Endometrium (tissue), 2 donors: ENCODE measurements at regions not wholly inside any gene's neighbourhood (a gene's known extent, or its start where the extent isn't known, plus 50 kb on each side); places are given as distances from the start of the nearest gene placed in this dataset.
"Not testable (repeated sequence)": the region's sequence is repeated elsewhere in the genome, so short reads cannot be mapped to it uniquely, and the experiment has no call there.

Experiments used
- FAIRE-seq: peaks from 2 replicates; lab custom pipeline; 2012; peaks lifted over from hg19 to GRCh38; lab: Jason Lieb, UNC
- donor health status: control.
- donor health status: control.

DNA sequence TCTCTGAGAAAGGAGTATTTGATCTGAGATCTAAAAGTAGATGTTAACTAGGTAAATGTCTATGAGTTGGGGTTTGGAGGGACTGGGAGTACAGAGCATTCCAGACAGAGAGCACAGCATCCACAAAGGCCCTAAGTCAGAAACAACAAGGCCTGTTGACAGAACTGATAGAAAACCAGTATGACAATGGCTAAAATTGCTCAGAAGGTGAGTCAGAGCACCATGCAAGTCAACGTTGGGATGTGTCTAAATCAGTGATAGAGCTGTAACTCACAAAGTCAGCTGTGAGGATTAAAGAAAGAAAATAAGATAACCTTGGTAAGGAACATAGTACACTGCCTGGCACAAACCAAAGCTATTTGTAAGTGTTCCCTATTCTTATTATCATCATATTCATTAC is 124.0 kb downstream of the CETN3 start:
- FAIRE-seq: no peak

DNA sequence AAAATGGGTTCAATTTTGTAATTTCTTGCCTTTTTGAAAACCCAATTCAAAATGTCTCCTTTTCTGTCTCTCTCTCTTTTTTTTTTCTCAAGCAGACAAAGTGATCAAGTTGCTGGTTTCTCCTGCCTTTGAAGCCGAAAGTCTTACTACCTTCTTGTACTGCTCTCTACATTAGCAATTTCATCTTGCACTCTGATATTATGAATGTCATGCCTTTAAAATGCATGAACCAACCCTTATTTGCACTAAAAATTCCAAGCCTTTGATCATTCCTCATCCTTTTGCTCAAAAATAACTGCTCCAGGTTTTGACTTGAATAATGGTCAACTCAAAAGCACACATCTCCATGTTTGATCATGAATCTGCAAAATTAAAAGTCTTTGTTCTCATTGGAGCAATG is 125.2 kb downstream of the CETN3 start:
- no peak for FAIRE-seq

DNA sequence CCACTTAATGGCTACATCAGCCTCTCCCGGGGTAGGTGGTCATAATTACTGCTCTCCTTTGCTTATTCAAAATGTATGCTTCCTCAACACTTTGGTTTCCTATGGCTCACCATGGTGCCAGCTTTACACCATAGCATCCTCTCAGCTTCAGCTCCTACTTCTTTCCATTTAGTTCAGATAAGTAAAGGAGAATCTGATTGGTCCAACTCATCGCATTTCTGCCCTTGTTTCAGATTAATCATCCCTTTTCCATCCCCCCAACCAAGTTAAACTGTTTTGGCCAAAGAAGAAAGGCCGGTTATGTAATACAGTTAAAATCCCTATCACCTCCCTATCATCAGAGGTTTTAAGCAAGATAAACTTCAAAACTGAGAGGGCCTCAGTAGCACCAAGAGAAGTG is 130.5 kb downstream of the CETN3 start:
- FAIRE-seq: no peak

- no peak for FAIRE-seq
These were observed 135.3 kb downstream of the CETN3 start for GRCh38 chr5:90274216-90274615.

GRCh38 chr5:90267646-90268045 is 141.9 kb downstream of the CETN3 start:
- no peak for FAIRE-seq

DNA sequence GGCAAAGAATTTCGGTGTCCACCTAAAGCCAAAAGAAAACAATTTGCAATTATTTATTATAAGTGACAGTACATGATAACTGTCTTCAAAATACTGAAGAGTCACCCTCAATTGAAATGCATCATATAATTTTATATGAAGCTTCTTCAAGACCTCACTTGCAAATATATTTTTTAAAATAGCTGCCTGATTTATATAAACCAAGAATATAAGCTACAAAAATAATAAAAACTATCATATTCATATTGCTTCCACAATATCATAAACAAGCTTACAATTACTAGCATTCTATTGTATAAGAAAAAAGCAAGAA is 144.1 kb downstream of the CETN3 start:
- no peak for FAIRE-seq

GRCh38 chr5:90264689-90265544 is 144.6 kb downstream of the CETN3 start:
- peak; percentile 90 for FAIRE-seq

DNA sequence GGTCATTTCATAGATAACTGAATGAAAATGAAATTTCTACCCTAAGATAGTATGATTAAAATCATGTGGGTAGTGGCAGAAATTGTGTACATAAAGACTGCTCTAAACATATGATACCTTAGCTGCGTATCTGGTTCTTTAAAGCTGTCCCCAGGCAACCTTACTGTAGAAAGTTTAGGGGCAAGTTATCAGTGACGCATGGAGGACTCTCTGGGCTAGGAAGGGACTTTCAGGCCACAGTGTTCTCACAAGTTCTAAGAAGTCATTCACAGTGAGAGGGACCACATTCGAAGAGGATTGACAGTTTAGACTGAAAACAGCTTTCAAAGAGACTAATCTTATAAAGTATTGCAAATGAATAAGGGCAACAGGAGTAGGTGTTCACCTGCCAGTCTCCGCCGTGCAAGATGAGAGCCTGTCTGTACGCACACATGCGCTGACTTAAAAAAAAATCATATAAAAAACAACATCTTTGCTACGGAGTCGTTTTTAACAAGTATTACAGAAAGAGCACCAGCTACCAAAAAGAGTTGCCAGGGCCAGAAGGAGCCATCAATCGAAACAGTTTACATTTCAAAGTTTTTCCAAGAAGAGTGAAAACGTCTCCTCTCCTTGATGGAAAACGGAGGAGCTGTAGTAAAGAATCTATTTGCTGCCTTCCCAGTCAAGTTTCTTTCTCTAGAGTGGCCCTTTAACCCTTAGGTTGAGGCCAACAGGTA is 146.3 kb downstream of the CETN3 start:
- no peak for FAIRE-seq

GRCh38 chr5:90251447-90251846 is 158.1 kb downstream of the CETN3 start:
- FAIRE-seq: no peak

DNA sequence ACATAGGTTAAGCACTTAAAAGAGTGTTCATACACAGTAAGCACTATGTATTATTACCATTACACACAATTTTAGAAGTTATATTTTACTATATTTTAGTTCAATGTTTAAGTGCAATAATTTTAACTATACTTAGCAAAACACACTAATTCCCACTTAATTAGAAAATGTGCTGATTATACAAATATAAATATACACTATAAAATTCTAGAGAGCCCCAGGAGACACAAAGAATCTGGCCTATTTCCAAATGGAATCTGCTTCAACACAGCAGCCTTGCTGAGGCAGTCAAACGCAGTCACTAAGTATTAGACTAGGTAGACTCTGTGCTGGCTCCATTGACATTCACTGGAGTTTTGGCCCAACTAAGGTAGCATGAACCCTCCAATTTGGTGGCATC is 160.9 kb downstream of the CETN3 start:
- no peak for FAIRE-seq

GRCh38 chr5:90243848-90244247 is 165.7 kb downstream of the CETN3 start:
- not testable (repeated sequence) for FAIRE-seq

GRCh38 chr5:90233476-90233875 is 176.1 kb downstream of the CETN3 start:
- no peak for FAIRE-seq

DNA sequence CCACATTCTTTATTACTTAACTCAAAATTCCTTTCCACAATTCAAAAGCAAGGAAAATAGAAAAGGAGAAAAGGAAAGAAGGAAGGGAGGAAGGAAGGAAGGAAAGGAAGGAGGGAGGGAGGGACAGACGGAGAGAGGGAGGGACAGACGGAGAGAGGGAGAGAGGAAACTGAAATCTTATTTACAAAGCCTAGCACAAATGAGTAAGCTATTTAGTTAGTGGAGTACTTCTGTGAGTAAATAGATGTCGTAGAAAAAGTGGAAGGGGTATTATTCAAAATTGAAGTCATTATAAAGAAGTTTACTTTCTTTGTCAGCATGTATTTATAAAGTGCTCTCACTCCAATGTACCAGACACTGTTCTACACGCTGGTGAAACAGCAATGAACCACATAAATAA is 177.9 kb downstream of the CETN3 start:
- no peak for FAIRE-seq

GRCh38 chr5:90227683-90228082 is 181.9 kb downstream of the CETN3 start:
- no peak for FAIRE-seq

DNA sequence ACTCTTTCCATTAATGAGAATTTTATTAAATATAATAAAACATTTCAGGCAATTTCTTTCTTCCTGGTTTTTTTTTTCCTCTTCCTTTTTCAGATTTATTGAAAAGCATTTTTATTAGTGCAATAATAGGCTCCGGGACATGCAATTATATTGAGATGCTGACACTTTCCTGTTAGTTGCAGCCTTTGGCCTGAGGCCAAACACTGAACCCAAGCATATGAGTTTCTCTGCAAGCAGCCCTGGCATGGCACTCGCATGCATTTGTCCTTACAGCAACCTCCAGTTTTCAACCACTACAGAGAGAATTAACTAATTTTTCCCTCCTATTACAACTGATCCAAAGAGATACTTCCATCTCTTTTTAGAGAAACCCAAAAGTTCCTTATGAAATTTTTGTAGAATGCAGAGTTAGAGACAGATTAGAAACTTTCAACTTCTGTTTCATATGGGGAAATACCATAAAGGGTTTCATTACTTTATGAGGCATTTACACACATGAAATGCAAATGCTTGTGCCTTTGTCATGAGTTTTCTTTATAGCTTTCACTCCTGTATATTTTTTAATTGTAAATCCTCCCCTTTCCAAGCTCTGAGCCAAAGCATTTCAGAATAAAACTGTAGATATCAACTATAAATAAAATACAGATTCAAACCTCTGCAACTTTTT is 183.0 kb downstream of the CETN3 start:
- FAIRE-seq: no peak

GRCh38 chr5:90224342-90224741 is 185.2 kb downstream of the CETN3 start:
- no peak for FAIRE-seq

- FAIRE-seq: no peak
These were observed 185.8 kb downstream of the CETN3 start for GRCh38 chr5:90223756-90224155.

DNA sequence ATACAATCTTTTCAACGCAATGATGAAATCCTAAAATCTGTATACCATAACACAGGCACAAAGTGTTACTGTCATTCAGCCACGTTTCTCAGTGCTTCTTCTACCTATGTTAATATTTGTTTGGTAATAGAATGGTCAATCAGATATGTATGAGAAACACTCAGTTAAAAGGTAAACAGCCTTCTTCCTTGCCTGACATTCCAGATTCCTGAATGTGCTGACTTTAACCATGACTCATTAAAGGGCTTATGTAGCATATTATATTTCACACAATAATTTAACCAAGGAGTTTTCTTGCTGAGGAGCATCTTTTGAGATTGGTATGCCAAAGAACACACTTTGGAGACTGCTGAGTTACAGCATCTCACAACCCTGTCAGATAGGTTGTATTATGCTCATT is 187.6 kb downstream of the CETN3 start:
- no peak for FAIRE-seq

- FAIRE-seq: no peak
These were observed 189.0 kb downstream of the CETN3 start for GRCh38 chr5:90220554-90220953.

DNA sequence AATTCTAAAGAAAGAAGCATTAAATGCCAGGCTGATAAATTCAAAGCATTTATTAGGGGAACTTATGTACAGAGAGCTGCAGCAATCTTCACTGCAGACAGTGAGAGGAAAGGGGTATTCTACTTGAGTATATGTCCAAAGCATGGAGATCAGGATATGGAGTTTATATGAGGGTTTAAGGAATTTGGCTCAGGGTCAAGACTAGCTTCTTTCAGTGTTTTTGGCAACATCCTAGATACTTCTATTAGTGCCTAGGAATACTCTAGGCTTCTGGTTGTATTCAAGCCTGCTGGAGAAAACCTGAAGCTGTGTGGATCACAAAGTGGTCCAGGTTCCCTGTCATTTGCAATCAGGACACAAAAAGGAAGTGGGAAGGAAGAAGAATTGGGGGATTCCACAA is 194.6 kb downstream of the CETN3 start:
- no peak for FAIRE-seq

GRCh38 chr5:90208323-90208722 is 201.2 kb downstream of the CETN3 start:
- FAIRE-seq: not testable (repeated sequence)

DNA sequence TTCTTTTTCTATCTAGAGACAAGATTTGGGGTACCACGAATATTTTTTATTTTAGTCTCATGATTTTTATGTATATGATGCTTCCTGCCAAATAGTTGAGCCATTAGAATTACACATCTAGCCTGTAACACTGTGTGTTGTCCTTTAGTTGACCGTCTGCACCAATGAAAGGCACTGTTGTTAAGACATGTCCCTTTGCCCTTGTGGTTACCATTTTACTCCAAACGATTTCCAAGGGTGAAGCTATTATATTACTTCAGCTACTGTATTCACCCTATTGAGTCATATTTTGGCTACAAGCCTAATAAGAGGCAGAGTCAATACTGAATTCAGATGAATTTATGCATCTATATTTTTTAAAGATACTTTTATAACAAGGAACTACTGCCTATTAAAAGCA is 207.6 kb downstream of the CETN3 start:
- no peak for FAIRE-seq

DNA sequence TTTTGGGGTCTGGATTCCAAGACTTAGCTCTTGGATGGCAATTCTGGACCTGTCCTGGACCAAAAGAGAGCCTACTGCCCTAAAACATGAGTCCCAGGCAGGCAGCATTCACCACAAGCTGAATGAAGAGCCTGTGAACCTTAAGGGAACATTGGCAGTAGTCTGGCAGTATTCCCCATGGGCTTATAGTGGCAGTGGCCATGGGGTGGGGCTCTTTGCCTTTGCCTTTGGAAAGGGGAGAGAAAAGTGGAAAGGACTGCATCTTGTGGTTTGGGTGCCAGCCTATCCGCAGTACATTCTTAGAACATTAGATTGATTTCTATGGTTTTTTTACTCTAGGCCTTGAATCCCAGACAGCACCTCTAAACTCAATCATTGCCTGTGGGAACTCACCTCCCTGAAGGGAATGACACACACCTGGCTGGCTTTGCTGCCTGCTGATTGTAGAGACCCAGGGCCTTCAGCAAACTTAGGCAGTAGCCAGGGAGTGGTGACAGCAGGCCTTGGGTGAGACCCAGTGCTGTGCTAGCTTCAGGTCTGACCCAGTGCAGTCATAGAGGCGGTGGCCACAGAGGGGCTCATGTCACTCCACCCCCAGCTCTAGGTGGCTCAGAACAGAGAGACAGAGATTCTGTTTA is 216.3 kb downstream of the CETN3 start:
- FAIRE-seq: no peak
